Testis (tissue), 2 donors: ENCODE measurements at regions not wholly inside any gene's neighbourhood (a gene's known extent, or its start where the extent isn't known, plus 50 kb on each side); places are given as distances from the start of the nearest gene placed in this dataset.

ENCODE experiments used
- CTCF ChIP-seq, 3 experiments: fragments of 450-650 bp in 2 of 3; fragments of 200-600 bp in 1 of 3; sonication (generic) in 1 of 3; IDR thresholded peaks; one replicate each; pipeline ENCODE4 v1.5.1; 2016 to 2019; ENCODE audit warnings: antibody characterized with exemption in 3 of 3, mild to moderate bottlenecking in 2 of 3, moderate library complexity in 1 of 3
- POLR2A ChIP-seq: fragments of 450-650 bp; IDR thresholded peaks from one replicate; pipeline ENCODE4 v1.6.1; 2017; ENCODE audit warnings: antibody characterized with exemption, mild to moderate bottlenecking, moderate library complexity

GRCh38 chr4:136796953-136797352 is 735.3 kb downstream of the PCDH18 start:
- no peak for TF ChIP-seq CTCF (IDR thresholded peaks at IDR 0.05)
- no peak for TF ChIP-seq POLR2A
